ENCODE measurements at regions not wholly inside any gene's neighbourhood (a gene's known extent, or its start where the extent isn't known, plus 50 kb on each side); places are given as distances from the start of the nearest gene placed in this dataset.

- Histone ChIP-seq H3K36me3 (replicated peaks in 1 of 2; ENCODE audit: insufficient read depth in 1 of 2, low read depth in 2 of 2) (no peaks in the 10 kb centered on the region), H3K4me3 (no peak overlapping the region), H3K27me3 (no peaks in the 10 kb centered on the region), H3K27ac (no peak overlapping the region), H3K9me3 (no peaks in the 10 kb centered on the region), H3K4me1 (no peaks in the 10 kb centered on the region)
- ATAC-seq (no peak), DNase-seq (no peak)
- 71 to 74% methylated on average over 4 of the region's 4 CpGs for WGBS, 2 donors
- intact Hi-C loops (cut with DNase I): no loop called here
- TF ChIP-seq CTCF (IDR thresholded peaks at IDR 0.05): no peak
- TF ChIP-seq POLR2A (IDR thresholded peaks at IDR 0.05): no peak
Observed at GRCh38 chr14:87067061-87067460, 925.9 kb downstream of the GALC start.

GRCh38 chr14:87066221-87066817 is 926.7 kb downstream of the GALC start:
- Histone ChIP-seq H3K27ac (no peak overlapping the region), H3K27me3 (no peaks in the 10 kb centered on the region), H3K9me3 (no peaks in the 10 kb centered on the region), H3K36me3 (replicated peaks in 1 of 2; ENCODE audit: insufficient read depth in 1 of 2, low read depth in 2 of 2) (no peaks in the 10 kb centered on the region), H3K4me3 (no peak overlapping the region), H3K4me1 (peaks cover 4% of the 10 kb centered on the region)
- no peak for ATAC-seq
- no peak for TF ChIP-seq POLR2A (IDR thresholded peaks at IDR 0.05)
- peak in 5 of 7 experiments; percentile 10 to 32 (median 23) for TF ChIP-seq CTCF (IDR thresholded peaks at IDR 0.05)
- WGBS, 2 donors: 89 to 95% methylated on average over 2 of the region's 2 CpGs
- DNase-seq: no peak
- intact Hi-C loops (cut with DNase I): no loop called here

GRCh38 chr14:87065366-87065765 is 927.6 kb downstream of the GALC start:
- H3K4me1 ChIP-seq: peaks cover 8% of the 10 kb centered on the region
- DNase-seq (no peak), ATAC-seq (no peak)
- H3K36me3 ChIP-seq (replicated peaks in 1 of 2; ENCODE audit: insufficient read depth in 1 of 2, low read depth in 2 of 2): no peaks in the 10 kb centered on the region
- no peak overlapping the region for H3K4me3 ChIP-seq
- intact Hi-C loops (cut with DNase I): no loop called here
- H3K27me3 ChIP-seq: no peaks in the 10 kb centered on the region
- H3K9me3 ChIP-seq: no peaks in the 10 kb centered on the region
- no peak for TF ChIP-seq CTCF (IDR thresholded peaks at IDR 0.05)
- TF ChIP-seq POLR2A (IDR thresholded peaks at IDR 0.05): no peak
- WGBS, 2 donors: 77 to 79% methylated on average over 2 of the region's 2 CpGs
- H3K27ac ChIP-seq: no peak overlapping the region

GRCh38 chr14:87063181-87063580 is 929.8 kb downstream of the GALC start:
- intact Hi-C loops (cut with DNase I): no loop called here
- ATAC-seq (no peak), DNase-seq (no peak)
- no peaks in the 10 kb centered on the region for H3K27me3 ChIP-seq
- H3K9me3 ChIP-seq: no peaks in the 10 kb centered on the region
- no peak overlapping the region for H3K4me3 ChIP-seq
- no peak overlapping the region for H3K27ac ChIP-seq
- TF ChIP-seq POLR2A (IDR thresholded peaks at IDR 0.05): no peak
- TF ChIP-seq CTCF (IDR thresholded peaks at IDR 0.05): no peak
- H3K4me1 ChIP-seq: peaks cover 26% of the 10 kb centered on the region
- WGBS, 2 donors: 77 to 96% methylated on average over 1 of the region's 1 CpG
- no peaks in the 10 kb centered on the region for H3K36me3 ChIP-seq (replicated peaks in 1 of 2; ENCODE audit: insufficient read depth in 1 of 2, low read depth in 2 of 2)

- intact Hi-C loops (cut with DNase I): no loop called here
- Histone ChIP-seq H3K36me3 (replicated peaks in 1 of 2; ENCODE audit: insufficient read depth in 1 of 2, low read depth in 2 of 2) (no peaks in the 10 kb centered on the region), H3K4me3 (no peak overlapping the region), H3K4me1 (peaks cover 34% of the 10 kb centered on the region), H3K27me3 (no peaks in the 10 kb centered on the region), H3K27ac (peak overlapping the region in 3 of 4 donors; percentile 58 to 79 (median 63)), H3K9me3 (no peaks in the 10 kb centered on the region)
- WGBS, 2 donors: 94 to 96% methylated on average over 6 of the region's 6 CpGs
- no peak for ATAC-seq
- no peak for TF ChIP-seq CTCF (IDR thresholded peaks at IDR 0.05)
- TF ChIP-seq POLR2A (IDR thresholded peaks at IDR 0.05): no peak
- DNase-seq: no peak
Observed at GRCh38 chr14:87060405-87060804, 932.6 kb downstream of the GALC start.

Measured in body of pancreas (tissue), 4 donors.